K562 (cell line): ENCODE measurements at regions not wholly inside any gene's neighbourhood (a gene's known extent, or its start where the extent isn't known, plus 50 kb on each side); places are given as distances from the start of the nearest gene placed in this dataset.

Experiments used
- CBFA2T3 ChIP-seq: fragments of 450-650 bp; IDR thresholded peaks from 2 replicates; pipeline ENCODE4 v1.6.1; 2017
- RBM17 ChIP-seq: fragments of 200-400 bp; formaldehyde crosslinking; IDR thresholded peaks from 2 replicates; pipeline ENCODE4 v1.6.1; 2017; ENCODE audit warnings: low read depth, mild to moderate bottlenecking, low read length, borderline replicate concordance
- ZBTB7A ChIP-seq: IDR thresholded peaks from 2 replicates; pipeline ENCODE4 v1.6.1; 2011; ENCODE audit warnings: low read depth, mild to moderate bottlenecking, low read length, moderate library complexity, borderline replicate concordance; ENCODE audit not compliant: control insufficient read depth
- ZEB2 ChIP-seq: fragments of 450-650 bp; IDR thresholded peaks from 2 replicates; pipeline ENCODE4 v1.6.1; 2016
- TF ChIP-seq, protein P1 (sequence below): fragments of 450-650 bp; IDR thresholded peaks from 2 replicates; pipeline ENCODE4 v1.6.1; 2016; ENCODE audit warnings: low read depth
- TF ChIP-seq, protein P2 (sequence below): fragments of 450-650 bp; IDR thresholded peaks from 2 replicates; pipeline ENCODE4 v1.6.1; 2018; ENCODE audit warnings: mild to moderate bottlenecking, low read depth; ENCODE audit not compliant: partially characterized antibody

DNA sequence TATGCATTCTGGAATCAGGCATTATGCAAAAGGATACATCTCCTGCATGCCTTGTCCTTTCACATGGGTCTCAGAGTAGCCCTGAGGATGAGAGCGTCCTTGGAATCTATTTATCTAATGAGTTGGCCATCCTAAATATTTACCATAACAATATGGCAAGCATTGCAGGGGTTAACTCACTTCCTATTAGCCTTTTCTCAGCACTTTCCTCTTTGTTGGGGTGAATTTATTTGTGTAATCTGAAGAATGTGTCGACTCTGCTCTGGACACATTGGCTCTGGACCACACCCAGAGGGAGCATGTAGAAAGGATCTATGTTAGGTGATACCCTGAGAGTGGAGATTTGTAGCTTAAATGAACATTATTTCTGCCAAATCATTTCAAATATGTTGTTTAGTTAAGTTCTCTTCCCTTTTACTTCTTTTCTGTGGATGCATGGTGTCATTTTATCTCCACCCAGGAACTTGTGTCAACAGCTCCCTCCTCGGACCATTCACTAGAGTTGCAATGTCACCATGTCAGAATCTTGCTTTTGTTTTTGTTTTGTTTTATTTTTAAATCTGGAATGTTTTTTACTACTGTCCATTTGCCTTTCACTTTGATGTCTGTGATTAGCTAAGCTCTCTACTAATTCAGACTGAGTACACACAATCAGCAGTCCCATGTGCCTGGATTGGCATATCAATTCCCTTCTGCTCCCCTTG is 757.0 kb upstream of the MMS22L start (continued):
- TF ChIP-seq, protein P1, sequence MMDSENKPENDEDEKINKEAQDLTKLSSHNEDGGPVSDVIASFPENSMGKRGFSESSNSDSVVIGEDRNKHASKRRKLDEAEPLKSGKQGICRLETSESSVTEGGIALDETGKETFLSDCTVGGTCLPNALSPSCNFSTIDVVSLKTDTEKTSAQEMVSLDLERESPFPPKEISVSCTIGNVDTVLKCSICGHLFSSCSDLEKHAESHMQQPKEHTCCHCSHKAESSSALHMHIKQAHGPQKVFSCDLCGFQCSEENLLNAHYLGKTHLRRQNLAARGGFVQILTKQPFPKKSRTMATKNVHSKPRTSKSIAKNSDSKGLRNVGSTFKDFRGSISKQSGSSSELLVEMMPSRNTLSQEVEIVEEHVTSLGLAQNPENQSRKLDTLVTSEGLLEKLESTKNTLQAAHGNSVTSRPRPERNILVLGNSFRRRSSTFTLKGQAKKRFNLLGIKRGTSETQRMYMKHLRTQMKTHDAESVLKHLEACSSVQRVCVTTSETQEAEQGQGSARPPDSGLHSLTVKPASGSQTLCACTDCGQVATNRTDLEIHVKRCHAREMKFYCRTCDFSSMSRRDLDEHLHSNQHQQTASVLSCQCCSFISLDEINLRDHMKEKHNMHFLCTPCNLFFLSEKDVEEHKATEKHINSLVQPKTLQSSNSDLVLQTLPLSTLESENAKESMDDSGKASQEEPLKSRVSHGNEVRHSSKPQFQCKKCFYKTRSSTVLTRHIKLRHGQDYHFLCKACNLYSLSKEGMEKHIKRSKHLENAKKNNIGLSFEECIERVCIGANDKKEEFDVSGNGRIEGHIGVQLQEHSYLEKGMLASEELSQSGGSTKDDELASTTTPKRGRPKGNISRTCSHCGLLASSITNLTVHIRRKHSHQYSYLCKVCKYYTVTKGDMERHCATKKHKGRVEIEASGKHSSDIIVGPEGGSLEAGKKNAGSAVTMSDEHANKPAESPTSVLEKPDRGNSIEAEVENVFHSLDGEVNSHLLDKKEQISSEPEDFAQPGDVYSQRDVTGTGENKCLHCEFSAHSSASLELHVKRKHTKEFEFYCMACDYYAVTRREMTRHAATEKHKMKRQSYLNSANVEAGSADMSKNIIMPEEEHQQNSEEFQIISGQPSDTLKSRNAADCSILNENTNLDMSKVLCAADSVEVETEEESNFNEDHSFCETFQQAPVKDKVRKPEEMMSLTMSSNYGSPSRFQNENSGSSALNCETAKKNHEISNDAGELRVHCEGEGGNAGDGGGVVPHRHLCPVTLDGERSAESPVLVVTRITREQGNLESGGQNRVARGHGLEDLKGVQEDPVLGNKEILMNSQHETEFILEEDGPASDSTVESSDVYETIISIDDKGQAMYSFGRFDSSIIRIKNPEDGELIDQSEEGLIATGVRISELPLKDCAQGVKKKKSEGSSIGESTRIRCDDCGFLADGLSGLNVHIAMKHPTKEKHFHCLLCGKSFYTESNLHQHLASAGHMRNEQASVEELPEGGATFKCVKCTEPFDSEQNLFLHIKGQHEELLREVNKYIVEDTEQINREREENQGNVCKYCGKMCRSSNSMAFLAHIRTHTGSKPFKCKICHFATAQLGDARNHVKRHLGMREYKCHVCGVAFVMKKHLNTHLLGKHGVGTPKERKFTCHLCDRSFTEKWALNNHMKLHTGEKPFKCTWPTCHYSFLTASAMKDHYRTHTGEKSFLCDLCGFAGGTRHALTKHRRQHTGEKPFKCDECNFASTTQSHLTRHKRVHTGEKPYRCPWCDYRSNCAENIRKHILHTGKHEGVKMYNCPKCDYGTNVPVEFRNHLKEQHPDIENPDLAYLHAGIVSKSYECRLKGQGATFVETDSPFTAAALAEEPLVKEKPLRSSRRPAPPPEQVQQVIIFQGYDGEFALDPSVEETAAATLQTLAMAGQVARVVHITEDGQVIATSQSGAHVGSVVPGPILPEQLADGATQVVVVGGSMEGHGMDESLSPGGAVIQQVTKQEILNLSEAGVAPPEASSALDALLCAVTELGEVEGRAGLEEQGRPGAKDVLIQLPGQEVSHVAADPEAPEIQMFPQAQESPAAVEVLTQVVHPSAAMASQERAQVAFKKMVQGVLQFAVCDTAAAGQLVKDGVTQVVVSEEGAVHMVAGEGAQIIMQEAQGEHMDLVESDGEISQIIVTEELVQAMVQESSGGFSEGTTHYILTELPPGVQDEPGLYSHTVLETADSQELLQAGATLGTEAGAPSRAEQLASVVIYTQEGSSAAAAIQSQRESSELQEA: no peak
- TF ChIP-seq ZEB2 (no peak), CBFA2T3 (no peak), RBM17 (no peak), ZBTB7A (no peak)
- TF ChIP-seq, protein P2, sequence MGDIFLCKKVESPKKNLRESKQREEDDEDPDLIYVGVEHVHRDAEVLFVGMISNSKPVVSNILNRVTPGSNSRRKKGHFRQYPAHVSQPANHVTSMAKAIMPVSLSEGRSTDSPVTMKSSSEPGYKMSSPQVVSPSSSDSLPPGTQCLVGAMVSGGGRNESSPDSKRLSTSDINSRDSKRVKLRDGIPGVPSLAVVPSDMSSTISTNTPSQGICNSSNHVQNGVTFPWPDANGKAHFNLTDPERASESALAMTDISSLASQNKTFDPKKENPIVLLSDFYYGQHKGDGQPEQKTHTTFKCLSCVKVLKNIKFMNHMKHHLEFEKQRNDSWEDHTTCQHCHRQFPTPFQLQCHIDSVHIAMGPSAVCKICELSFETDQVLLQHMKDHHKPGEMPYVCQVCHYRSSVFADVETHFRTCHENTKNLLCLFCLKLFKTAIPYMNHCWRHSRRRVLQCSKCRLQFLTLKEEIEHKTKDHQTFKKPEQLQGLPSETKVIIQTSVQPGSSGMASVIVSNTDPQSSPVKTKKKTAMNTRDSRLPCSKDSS: no peak
